ENCODE measurements at regions not wholly inside any gene's neighbourhood (a gene's known extent, or its start where the extent isn't known, plus 50 kb on each side); places are given as distances from the start of the nearest gene placed in this dataset.

GRCh38 chr1:55318116-55318817, 103.1 kb upstream of the USP24 start:
- no peak for DNase-seq (ENCODE audit: low spot score)
- Mint-ChIP-seq H3K27ac (no peak overlapping the region), H3K9me3 (no peaks in the 10 kb centered on the region), H3K27me3 (ENCODE audit: low read depth) (0 out of 2 replicates have a peak, but pooled peaks cover 3% of the 10 kb centered on the region), H3K4me3 (no peak overlapping the region), H3K36me3 (no peaks in the 10 kb centered on the region), H3K4me1 (peaks cover 13% of the 10 kb centered on the region)
- CTCF ChIA-PET, result interaction anchor here (1.3 to 3.0 kb wide), 5 partner anchors 20 to 174 kb away, joined by 4 to 15 read pairs (median 5); no protein-coding TSS in a partner anchor
- ATAC-seq, result no peak
- POLR2A ChIA-PET, result no interaction called here
- TF ChIP-seq, protein P1, sequence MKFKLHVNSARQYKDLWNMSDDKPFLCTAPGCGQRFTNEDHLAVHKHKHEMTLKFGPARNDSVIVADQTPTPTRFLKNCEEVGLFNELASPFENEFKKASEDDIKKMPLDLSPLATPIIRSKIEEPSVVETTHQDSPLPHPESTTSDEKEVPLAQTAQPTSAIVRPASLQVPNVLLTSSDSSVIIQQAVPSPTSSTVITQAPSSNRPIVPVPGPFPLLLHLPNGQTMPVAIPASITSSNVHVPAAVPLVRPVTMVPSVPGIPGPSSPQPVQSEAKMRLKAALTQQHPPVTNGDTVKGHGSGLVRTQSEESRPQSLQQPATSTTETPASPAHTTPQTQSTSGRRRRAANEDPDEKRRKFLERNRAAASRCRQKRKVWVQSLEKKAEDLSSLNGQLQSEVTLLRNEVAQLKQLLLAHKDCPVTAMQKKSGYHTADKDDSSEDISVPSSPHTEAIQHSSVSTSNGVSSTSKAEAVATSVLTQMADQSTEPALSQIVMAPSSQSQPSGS (CRISPR knock-in tag; IDR thresholded peaks at IDR 0.05; ENCODE audit: borderline replicate concordance, low read depth), result no peak
- TF ChIP-seq, protein P2, sequence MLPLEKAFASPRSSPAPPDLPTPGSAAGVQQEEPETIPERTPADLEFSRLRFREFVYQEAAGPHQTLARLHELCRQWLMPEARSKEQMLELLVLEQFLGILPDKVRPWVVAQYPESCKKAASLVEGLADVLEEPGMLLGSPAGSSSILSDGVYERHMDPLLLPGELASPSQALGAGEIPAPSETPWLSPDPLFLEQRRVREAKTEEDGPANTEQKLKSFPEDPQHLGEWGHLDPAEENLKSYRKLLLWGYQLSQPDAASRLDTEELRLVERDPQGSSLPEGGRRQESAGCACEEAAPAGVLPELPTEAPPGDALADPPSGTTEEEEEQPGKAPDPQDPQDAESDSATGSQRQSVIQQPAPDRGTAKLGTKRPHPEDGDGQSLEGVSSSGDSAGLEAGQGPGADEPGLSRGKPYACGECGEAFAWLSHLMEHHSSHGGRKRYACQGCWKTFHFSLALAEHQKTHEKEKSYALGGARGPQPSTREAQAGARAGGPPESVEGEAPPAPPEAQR (CRISPR knock-in tag; IDR thresholded peaks at IDR 0.05), result no peak
- no peak for TF ChIP-seq NR1H2 (CRISPR knock-in tag; IDR thresholded peaks at IDR 0.05)
- TF ChIP-seq ATF1 (CRISPR knock-in tag; IDR thresholded peaks at IDR 0.05), result no peak
- no peak for TF ChIP-seq OVOL2 (CRISPR knock-in tag; IDR thresholded peaks at IDR 0.05; ENCODE audit: borderline replicate concordance)
- TF ChIP-seq GTF2I (CRISPR knock-in tag; conservative IDR thresholded peaks at IDR 0.05), result no peak

- Mint-ChIP-seq H3K4me1 (peaks cover 7% of the 10 kb centered on the region), H3K9me3 (no peaks in the 10 kb centered on the region), H3K36me3 (no peaks in the 10 kb centered on the region), H3K27ac (no peak overlapping the region), H3K27me3 (ENCODE audit: low read depth) (no peaks in the 10 kb centered on the region), H3K4me3 (no peak overlapping the region)
- TF ChIP-seq ZNF423 (CRISPR knock-in tag; IDR thresholded peaks at IDR 0.05) (no peak), NR1H2 (CRISPR knock-in tag; IDR thresholded peaks at IDR 0.05) (no peak)
- TF ChIP-seq, protein P3, sequence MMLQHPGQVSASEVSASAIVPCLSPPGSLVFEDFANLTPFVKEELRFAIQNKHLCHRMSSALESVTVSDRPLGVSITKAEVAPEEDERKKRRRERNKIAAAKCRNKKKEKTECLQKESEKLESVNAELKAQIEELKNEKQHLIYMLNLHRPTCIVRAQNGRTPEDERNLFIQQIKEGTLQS (CRISPR knock-in tag; conservative IDR thresholded peaks at IDR 0.05), result no peak
- ChIA-PET POLR2A (no interaction called here), CTCF (interaction anchor here (1.3 to 3.0 kb wide), 5 partner anchors 20 to 174 kb away, joined by 4 to 15 read pairs (median 5); no protein-coding TSS in a partner anchor)
- ATAC-seq (no peak), DNase-seq (ENCODE audit: low spot score) (no peak)
Measured at GRCh38 chr1:55317673-55318072, 102.5 kb upstream of the USP24 start.

DNA sequence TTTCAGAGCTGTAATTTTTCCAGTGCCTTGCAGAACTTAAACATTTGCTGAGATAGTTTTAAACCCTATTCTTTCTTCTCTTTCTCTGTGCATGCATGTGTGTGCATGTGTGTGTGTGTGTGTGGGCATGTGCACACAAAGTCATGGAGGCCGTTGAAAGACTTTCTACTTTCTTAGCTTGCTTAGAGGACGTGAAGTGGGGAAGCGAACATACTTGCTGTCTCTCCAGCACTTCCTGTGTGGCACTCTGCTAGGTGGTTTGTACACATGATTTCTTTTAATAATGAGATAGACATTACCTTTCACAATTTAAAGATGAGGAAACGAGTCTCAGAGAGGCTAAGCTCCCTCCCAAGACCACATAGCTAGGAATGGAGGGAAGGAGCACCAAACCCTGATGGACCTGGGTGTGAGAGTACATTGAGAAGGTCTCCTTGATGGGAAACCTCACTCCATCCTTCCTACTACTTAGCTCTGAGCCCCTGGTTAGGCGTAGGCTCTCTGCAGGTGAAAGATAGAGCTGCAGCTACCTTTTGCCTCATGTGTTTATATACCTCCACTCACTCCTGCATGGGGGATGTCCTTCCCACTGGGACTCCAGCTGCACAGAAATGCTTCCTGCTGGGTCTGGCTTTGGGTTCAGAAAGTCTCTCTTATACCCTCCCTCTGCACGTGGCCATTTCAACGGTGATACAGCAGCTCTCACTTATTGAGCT, 101.9 kb upstream of the USP24 start:
- ATAC-seq (peak; percentile 57), DNase-seq (ENCODE audit: low spot score) (no peak)
- peaks cover 6% of the 10 kb centered on the region for H3K4me1 Mint-ChIP-seq
- H3K4me3 Mint-ChIP-seq, result no peak overlapping the region
- no peaks in the 10 kb centered on the region for H3K36me3 Mint-ChIP-seq
- no peaks in the 10 kb centered on the region for H3K9me3 Mint-ChIP-seq
- ChIA-PET POLR2A (no interaction called here), CTCF (interaction anchor here (0.8 to 3.0 kb wide), 6 partner anchors 10 to 173 kb away, joined by 4 to 15 read pairs (median 5); no protein-coding TSS in a partner anchor)
- H3K27ac Mint-ChIP-seq, result no peak overlapping the region
- no peaks in the 10 kb centered on the region for H3K27me3 Mint-ChIP-seq (ENCODE audit: low read depth)
- no peak for TF ChIP-seq GABPB1 (CRISPR knock-in tag; IDR thresholded peaks at IDR 0.05)
- TF ChIP-seq PREB (CRISPR knock-in tag; IDR thresholded peaks at IDR 0.05; ENCODE audit: borderline replicate concordance), result no peak
- no peak for TF ChIP-seq IRF2 (CRISPR knock-in tag; IDR thresholded peaks at IDR 0.05; ENCODE audit: borderline replicate concordance, low read depth)
- TF ChIP-seq, protein P4, sequence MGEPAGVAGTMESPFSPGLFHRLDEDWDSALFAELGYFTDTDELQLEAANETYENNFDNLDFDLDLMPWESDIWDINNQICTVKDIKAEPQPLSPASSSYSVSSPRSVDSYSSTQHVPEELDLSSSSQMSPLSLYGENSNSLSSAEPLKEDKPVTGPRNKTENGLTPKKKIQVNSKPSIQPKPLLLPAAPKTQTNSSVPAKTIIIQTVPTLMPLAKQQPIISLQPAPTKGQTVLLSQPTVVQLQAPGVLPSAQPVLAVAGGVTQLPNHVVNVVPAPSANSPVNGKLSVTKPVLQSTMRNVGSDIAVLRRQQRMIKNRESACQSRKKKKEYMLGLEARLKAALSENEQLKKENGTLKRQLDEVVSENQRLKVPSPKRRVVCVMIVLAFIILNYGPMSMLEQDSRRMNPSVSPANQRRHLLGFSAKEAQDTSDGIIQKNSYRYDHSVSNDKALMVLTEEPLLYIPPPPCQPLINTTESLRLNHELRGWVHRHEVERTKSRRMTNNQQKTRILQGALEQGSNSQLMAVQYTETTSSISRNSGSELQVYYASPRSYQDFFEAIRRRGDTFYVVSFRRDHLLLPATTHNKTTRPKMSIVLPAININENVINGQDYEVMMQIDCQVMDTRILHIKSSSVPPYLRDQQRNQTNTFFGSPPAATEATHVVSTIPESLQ (CRISPR knock-in tag; IDR thresholded peaks at IDR 0.05), result no peak
- TF ChIP-seq PRDM15 (CRISPR knock-in tag; IDR thresholded peaks at IDR 0.05), result no peak
- TF ChIP-seq CREB1 (CRISPR knock-in tag; IDR thresholded peaks at IDR 0.05), result no peak
- TF ChIP-seq NFYB (CRISPR knock-in tag; conservative IDR thresholded peaks at IDR 0.05; ENCODE audit: low read depth), result no peak
- TF ChIP-seq ZBTB21 (CRISPR knock-in tag; IDR thresholded peaks at IDR 0.05; ENCODE audit: borderline replicate concordance), result no peak
- no peak for TF ChIP-seq SOX15 (CRISPR knock-in tag; IDR thresholded peaks at IDR 0.05)
- no peak for TF ChIP-seq ZBTB43 (CRISPR knock-in tag; IDR thresholded peaks at IDR 0.05)
